ENCODE measurements at regions not wholly inside any gene's neighbourhood (a gene's known extent, or its start where the extent isn't known, plus 50 kb on each side); places are given as distances from the start of the nearest gene placed in this dataset.

DNA sequence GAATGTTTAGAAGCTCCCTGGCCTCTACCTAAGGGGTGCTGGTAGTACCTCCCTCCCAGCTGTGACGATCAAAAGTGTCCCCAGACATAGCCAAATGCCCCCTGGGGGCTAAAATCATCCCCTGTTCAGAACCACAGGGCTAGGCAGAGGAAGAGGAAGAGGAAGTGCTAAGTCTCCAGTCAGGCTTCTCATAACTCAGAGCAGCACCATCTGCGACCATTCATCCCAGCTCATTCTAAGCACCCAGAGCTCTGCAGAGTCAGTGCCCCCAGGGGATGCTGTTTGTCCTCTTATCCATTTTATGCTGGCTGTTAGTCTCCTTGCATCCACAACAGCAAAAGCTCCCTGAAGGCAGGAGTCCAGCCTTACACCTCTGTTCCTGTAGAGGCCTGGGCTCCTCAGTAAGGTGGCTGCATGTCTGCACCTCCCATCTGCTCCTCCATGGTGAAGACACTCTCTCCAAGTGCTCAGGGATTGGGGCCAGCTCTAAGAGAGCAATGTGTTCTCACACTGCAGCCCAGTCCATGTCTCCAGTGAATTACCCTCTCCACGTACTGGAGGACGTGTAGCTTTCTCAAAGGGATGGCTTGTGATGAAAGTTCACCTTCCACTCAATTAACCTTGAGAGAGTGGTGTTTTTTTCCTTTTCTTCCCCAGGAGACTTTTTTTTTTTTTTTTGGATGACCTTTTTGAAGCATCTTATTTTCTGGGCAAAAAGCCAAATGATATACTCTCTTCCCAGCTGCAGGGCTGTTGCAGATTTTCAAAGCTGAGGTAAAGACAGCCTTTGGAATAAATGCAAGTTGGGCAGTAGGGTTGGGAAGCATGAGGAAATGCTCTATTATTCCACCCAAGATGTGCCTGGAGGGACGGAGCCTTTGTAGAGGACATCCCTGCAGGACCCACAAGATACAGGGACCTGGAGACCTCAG, 158.9 kb upstream of the SLC14A2 start:
- Histone ChIP-seq H3K4me3 (ENCODE audit: low read depth, low read length) (no peak overlapping the region), H3K4me1 (ENCODE audit: control insufficient read depth, insufficient read depth, low read length) (peaks cover 4% of the 10 kb centered on the region), H3K27ac (ENCODE audit: extremely low read depth, low read depth, low read length) (no peak overlapping the region), H3K9me3 (ENCODE audit: control insufficient read depth, insufficient read depth, low read depth, low read length) (no peaks in the 10 kb centered on the region), H3K36me3 (ENCODE audit: control insufficient read depth in 2 of 2, insufficient read depth in 1 of 2, low read length in 2 of 2) (no peaks in the 10 kb centered on the region)
- POLR2A ChIA-PET = no interaction called here
- CTCF ChIA-PET = interaction anchor here (0.7 to 1.2 kb wide), 4 partner anchors 21 to 228 kb away, joined by 3 to 4 read pairs (median 4); no protein-coding TSS in a partner anchor
- TF ChIP-seq ZNF707 (tag by site-specific recombination; IDR thresholded peaks at IDR 0.05) = no peak
- TF ChIP-seq, protein P1, sequence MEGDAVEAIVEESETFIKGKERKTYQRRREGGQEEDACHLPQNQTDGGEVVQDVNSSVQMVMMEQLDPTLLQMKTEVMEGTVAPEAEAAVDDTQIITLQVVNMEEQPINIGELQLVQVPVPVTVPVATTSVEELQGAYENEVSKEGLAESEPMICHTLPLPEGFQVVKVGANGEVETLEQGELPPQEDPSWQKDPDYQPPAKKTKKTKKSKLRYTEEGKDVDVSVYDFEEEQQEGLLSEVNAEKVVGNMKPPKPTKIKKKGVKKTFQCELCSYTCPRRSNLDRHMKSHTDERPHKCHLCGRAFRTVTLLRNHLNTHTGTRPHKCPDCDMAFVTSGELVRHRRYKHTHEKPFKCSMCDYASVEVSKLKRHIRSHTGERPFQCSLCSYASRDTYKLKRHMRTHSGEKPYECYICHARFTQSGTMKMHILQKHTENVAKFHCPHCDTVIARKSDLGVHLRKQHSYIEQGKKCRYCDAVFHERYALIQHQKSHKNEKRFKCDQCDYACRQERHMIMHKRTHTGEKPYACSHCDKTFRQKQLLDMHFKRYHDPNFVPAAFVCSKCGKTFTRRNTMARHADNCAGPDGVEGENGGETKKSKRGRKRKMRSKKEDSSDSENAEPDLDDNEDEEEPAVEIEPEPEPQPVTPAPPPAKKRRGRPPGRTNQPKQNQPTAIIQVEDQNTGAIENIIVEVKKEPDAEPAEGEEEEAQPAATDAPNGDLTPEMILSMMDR (tag by site-specific recombination; IDR thresholded peaks at IDR 0.05) = peak; percentile 35; the same call in 1 of the 2 replicates

DNA sequence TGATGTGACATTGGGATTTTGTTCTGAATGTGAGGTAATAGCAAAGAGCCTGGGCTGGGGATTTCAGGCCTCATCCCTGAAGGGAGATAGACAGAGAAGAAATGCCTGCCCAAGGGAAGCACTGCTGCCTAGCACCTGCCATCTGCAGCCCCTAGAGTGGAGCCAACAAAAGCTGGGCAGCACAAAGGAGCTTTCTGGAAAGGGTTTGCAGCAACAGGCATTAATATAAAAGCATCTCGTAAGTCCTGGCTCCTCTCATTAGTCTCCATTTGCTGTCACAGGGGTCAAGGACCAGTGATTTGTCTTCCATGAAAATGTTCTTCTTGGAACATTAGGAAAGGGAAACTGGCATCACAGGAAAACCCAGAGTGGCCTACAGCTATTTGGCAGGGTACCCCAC, 157.2 kb upstream of the SLC14A2 start:
- ChIA-PET POLR2A (no interaction called here), CTCF (interaction anchor here (0.6 kb wide), 2 partner anchors 31 to 144 kb away, joined by 3 to 4 read pairs; no protein-coding TSS in a partner anchor)
- no peaks in the 10 kb centered on the region for H3K9me3 ChIP-seq (ENCODE audit: control insufficient read depth, insufficient read depth, low read depth, low read length)
- TF ChIP-seq ZNF239 (tag by site-specific recombination; IDR thresholded peaks at IDR 0.05) = no peak
- no peak for TF ChIP-seq ZNF776 (tag by site-specific recombination; IDR thresholded peaks at IDR 0.05; ENCODE audit: borderline replicate concordance)
- no peak for TF ChIP-seq ZNF274 (IDR thresholded peaks at IDR 0.05; ENCODE audit: low read length)
- TF ChIP-seq ZNF274 (tag by site-specific recombination; IDR thresholded peaks at IDR 0.05; ENCODE audit: borderline replicate concordance) = no peak
- TF ChIP-seq RBAK (tag by site-specific recombination; IDR thresholded peaks at IDR 0.05) = no peak
- no peak for TF ChIP-seq ZNF624 (tag by site-specific recombination; IDR thresholded peaks at IDR 0.05)
- TF ChIP-seq, protein P2, sequence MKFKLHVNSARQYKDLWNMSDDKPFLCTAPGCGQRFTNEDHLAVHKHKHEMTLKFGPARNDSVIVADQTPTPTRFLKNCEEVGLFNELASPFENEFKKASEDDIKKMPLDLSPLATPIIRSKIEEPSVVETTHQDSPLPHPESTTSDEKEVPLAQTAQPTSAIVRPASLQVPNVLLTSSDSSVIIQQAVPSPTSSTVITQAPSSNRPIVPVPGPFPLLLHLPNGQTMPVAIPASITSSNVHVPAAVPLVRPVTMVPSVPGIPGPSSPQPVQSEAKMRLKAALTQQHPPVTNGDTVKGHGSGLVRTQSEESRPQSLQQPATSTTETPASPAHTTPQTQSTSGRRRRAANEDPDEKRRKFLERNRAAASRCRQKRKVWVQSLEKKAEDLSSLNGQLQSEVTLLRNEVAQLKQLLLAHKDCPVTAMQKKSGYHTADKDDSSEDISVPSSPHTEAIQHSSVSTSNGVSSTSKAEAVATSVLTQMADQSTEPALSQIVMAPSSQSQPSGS (tag by site-specific recombination; IDR thresholded peaks at IDR 0.05; ENCODE audit: low read depth) = no peak
- TF ChIP-seq ZBTB20 (tag by site-specific recombination; IDR thresholded peaks at IDR 0.05) = no peak
- no peak for TF ChIP-seq ZIC2 (tag by site-specific recombination; IDR thresholded peaks at IDR 0.05)
- no peak for TF ChIP-seq ZNF785 (tag by site-specific recombination; IDR thresholded peaks at IDR 0.05)
- no peak for TF ChIP-seq ZNF558 (tag by site-specific recombination; IDR thresholded peaks at IDR 0.05)
- TF ChIP-seq TRIM28 (IDR thresholded peaks at IDR 0.05; ENCODE audit: borderline replicate concordance, low read length) = no peak
- TF ChIP-seq, protein P3, sequence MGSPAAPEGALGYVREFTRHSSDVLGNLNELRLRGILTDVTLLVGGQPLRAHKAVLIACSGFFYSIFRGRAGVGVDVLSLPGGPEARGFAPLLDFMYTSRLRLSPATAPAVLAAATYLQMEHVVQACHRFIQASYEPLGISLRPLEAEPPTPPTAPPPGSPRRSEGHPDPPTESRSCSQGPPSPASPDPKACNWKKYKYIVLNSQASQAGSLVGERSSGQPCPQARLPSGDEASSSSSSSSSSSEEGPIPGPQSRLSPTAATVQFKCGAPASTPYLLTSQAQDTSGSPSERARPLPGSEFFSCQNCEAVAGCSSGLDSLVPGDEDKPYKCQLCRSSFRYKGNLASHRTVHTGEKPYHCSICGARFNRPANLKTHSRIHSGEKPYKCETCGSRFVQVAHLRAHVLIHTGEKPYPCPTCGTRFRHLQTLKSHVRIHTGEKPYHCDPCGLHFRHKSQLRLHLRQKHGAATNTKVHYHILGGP (tag by site-specific recombination; IDR thresholded peaks at IDR 0.05) = no peak
- TF ChIP-seq ZNF302 (tag by site-specific recombination; IDR thresholded peaks at IDR 0.05; ENCODE audit: low read depth) = no peak
- no peak for TF ChIP-seq ZNF600 (tag by site-specific recombination; IDR thresholded peaks at IDR 0.05)
- TF ChIP-seq ZNF341 (tag by site-specific recombination; IDR thresholded peaks at IDR 0.05; ENCODE audit: low read depth) = no peak
- no peak for TF ChIP-seq OVOL3 (tag by site-specific recombination; IDR thresholded peaks at IDR 0.05)
- TF ChIP-seq, protein P4, sequence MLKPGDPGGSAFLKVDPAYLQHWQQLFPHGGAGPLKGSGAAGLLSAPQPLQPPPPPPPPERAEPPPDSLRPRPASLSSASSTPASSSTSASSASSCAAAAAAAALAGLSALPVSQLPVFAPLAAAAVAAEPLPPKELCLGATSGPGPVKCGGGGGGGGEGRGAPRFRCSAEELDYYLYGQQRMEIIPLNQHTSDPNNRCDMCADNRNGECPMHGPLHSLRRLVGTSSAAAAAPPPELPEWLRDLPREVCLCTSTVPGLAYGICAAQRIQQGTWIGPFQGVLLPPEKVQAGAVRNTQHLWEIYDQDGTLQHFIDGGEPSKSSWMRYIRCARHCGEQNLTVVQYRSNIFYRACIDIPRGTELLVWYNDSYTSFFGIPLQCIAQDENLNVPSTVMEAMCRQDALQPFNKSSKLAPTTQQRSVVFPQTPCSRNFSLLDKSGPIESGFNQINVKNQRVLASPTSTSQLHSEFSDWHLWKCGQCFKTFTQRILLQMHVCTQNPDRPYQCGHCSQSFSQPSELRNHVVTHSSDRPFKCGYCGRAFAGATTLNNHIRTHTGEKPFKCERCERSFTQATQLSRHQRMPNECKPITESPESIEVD (tag by site-specific recombination; IDR thresholded peaks at IDR 0.05) = no peak
- no peak for TF ChIP-seq ZNF16 (tag by site-specific recombination; IDR thresholded peaks at IDR 0.05; ENCODE audit: low read depth)
- TF ChIP-seq, protein P5, sequence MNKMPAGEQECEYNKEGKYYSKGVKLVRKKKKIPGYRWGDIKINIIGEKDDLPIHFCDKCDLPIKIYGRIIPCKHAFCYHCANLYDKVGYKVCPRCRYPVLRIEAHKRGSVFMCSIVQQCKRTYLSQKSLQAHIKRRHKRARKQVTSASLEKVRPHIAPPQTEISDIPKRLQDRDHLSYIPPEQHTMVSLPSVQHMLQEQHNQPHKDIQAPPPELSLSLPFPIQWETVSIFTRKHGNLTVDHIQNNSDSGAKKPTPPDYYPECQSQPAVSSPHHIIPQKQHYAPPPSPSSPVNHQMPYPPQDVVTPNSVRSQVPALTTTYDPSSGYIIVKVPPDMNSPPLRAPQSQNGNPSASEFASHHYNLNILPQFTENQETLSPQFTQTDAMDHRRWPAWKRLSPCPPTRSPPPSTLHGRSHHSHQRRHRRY (tag by site-specific recombination; IDR thresholded peaks at IDR 0.05) = no peak
- TF ChIP-seq, protein P6, sequence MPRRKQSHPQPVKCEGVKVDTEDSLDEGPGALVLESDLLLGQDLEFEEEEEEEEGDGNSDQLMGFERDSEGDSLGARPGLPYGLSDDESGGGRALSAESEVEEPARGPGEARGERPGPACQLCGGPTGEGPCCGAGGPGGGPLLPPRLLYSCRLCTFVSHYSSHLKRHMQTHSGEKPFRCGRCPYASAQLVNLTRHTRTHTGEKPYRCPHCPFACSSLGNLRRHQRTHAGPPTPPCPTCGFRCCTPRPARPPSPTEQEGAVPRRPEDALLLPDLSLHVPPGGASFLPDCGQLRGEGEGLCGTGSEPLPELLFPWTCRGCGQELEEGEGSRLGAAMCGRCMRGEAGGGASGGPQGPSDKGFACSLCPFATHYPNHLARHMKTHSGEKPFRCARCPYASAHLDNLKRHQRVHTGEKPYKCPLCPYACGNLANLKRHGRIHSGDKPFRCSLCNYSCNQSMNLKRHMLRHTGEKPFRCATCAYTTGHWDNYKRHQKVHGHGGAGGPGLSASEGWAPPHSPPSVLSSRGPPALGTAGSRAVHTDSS (tag by site-specific recombination; IDR thresholded peaks at IDR 0.05) = no peak
- peaks cover 4% of the 10 kb centered on the region for H3K4me1 ChIP-seq (ENCODE audit: control insufficient read depth, insufficient read depth, low read length)
- no peaks in the 10 kb centered on the region for H3K36me3 ChIP-seq (ENCODE audit: control insufficient read depth in 2 of 2, insufficient read depth in 1 of 2, low read length in 2 of 2)
- no peak overlapping the region for H3K4me3 ChIP-seq (ENCODE audit: low read depth, low read length)
- no peak overlapping the region for H3K27ac ChIP-seq (ENCODE audit: extremely low read depth, low read depth, low read length)

Measured in HEK293 (cell line).